Caco-2 (cell line): ENCODE measurements at regions not wholly inside any gene's neighbourhood (a gene's known extent, or its start where the extent isn't known, plus 50 kb on each side); places are given as distances from the start of the nearest gene placed in this dataset.
"Not testable (repeated sequence)": the region's sequence is repeated elsewhere in the genome, so short reads cannot be mapped to it uniquely, and the experiment has no call there.

Experiments
- BruUV-seq: library from RNA; stranded (reverse); fragments of 400-500 nt; replicated peaks from 2 replicates; lab custom pipeline; 2021; lab: Mats Ljungman, UMichigan
- CTCF ChIA-PET: fragments of 300-600 bp; sonication (Branson Sonifier 250); formaldehyde crosslinking; loops from one replicate; lab custom pipeline; 2022; ENCODE audit warnings: antibody characterized with exemption; lab: Charles Lee
- POLR2A ChIA-PET: fragments of 300-600 bp; sonication (Branson Sonifier 250); formaldehyde crosslinking; loops from one replicate; lab custom pipeline; 2022; ENCODE audit warnings: antibody characterized with exemption; lab: Charles Lee
- DNase-seq, 2 experiments: peaks; one replicate each; pipeline versions ENCODE4 v3.0.0 to v3.0.0-alpha.2; 2020 to 2022
- H3K27me3 ChIP-seq: replicated peaks from 2 replicates; pipeline ENCODE4 v1.6.0; 2011; ENCODE audit warnings: low read length; ENCODE audit not compliant: control insufficient read depth, insufficient read depth
- H3K36me3 ChIP-seq: 2 replicates; pipeline ENCODE4 v1.5.1; 2011; ENCODE audit warnings: low read length; ENCODE audit not compliant: control insufficient read depth, insufficient read depth
- H3K4me1 ChIP-seq: fragments of 250-450 bp; sonication (Bioruptor Pico); 2 replicates; pipeline ENCODE4 v1.5.1; 2020; ENCODE audit warnings: mild to moderate bottlenecking
- H3K4me3 ChIP-seq: 2 replicates; pipeline ENCODE4 v1.5.1; 2011; ENCODE audit warnings: low read depth, mild to moderate bottlenecking, control low read depth, low read length
- H3K9me3 ChIP-seq: fragments of 250-450 bp; sonication (Bioruptor Pico); 2 replicates; pipeline ENCODE4 v1.5.1; 2020; ENCODE audit warnings: mild to moderate bottlenecking, moderate library complexity
- H3K27ac Mint-ChIP-seq: one replicate; pipeline ENCODE4 v1.8.0; 2022; ENCODE audit warnings: mixed read lengths; ENCODE audit not compliant: unreplicated experiment
- H3K27me3 Mint-ChIP-seq: one replicate; pipeline ENCODE4 v1.8.0; 2022; ENCODE audit warnings: mixed read lengths; ENCODE audit not compliant: insufficient read depth, unreplicated experiment
- H3K36me3 Mint-ChIP-seq: one replicate; pipeline ENCODE4 v1.8.0; 2022; ENCODE audit warnings: mild to moderate bottlenecking, mixed read lengths; ENCODE audit not compliant: insufficient read depth, unreplicated experiment
- H3K4me1 Mint-ChIP-seq: one replicate; pipeline ENCODE4 v1.8.0; 2022; ENCODE audit warnings: low read depth, mixed read lengths; ENCODE audit not compliant: unreplicated experiment
- H3K4me3 Mint-ChIP-seq: one replicate; pipeline ENCODE4 v1.8.0; 2022; ENCODE audit warnings: mild to moderate bottlenecking, moderate library complexity, mixed read lengths; ENCODE audit not compliant: unreplicated experiment
- H3K9me3 Mint-ChIP-seq: one replicate; pipeline ENCODE4 v1.8.0; 2022; ENCODE audit warnings: mixed read lengths; ENCODE audit not compliant: unreplicated experiment
- CTCF ChIP-seq, 2 experiments: fragments of 200-600 bp in 1 of 2; IDR thresholded peaks; 1 replicate in 1 of 2; 2 replicates in 1 of 2; pipeline versions ENCODE4 v1.5.1 to v1.8.0; 2011 to 2022; ENCODE audit warnings: antibody characterized with exemption in 1 of 2, control low read depth in 1 of 2, inconsistent platforms in 1 of 2, low read depth in 1 of 2, low read length in 1 of 2, mild to moderate bottlenecking in 1 of 2, moderate library complexity in 1 of 2; ENCODE audit not compliant: insufficient read depth in 1 of 2, severe bottlenecking in 1 of 2, unreplicated experiment in 1 of 2
- intact Hi-C: fragments of 100-400 bp; cut with micrococcal nuclease; formaldehyde crosslinking; loops from one replicate; pipeline ENCODE4 v1.10.0; 2022; ENCODE audit not compliant: unreplicated experiment

- Histone ChIP-seq H3K36me3 (no peaks in the 10 kb centered on the region), H3K4me3 (no peak overlapping the region), H3K4me1 (no peaks in the 10 kb centered on the region), H3K9me3 (peaks cover 7% of the 10 kb centered on the region; the same call in 1 of the 2 replicates), H3K27me3 (no peaks in the 10 kb centered on the region)
- H3K9me3 Mint-ChIP-seq, result peaks cover 3% of the 10 kb centered on the region
- TF ChIP-seq CTCF (IDR thresholded peaks at IDR 0.05; ENCODE audit: insufficient read depth in 1 of 2, low read depth in 1 of 2, low read length in 1 of 2, severe bottlenecking in 1 of 2, unreplicated experiment in 1 of 2), result no peak
- no peak for DNase-seq
- no peaks in the 10 kb centered on the region for H3K36me3 Mint-ChIP-seq
- no peaks in the 10 kb centered on the region for H3K27me3 Mint-ChIP-seq
- intact Hi-C loops, result no loop called here
- ChIA-PET CTCF (no interaction called here), POLR2A (no interaction called here)
- no TSS peak for BruUV-seq
- H3K4me3 Mint-ChIP-seq, result no peak overlapping the region
- peaks cover 7% of the 10 kb centered on the region for H3K4me1 Mint-ChIP-seq
- no peak overlapping the region for H3K27ac Mint-ChIP-seq
These were observed 64.0 kb upstream of the EDEM3 start for GRCh38 chr1:184818646-184819045.

GRCh38 chr1:184817003-184817402 is 62.3 kb upstream of the EDEM3 start:
- H3K4me3 Mint-ChIP-seq, H3K4me3 ChIP-seq, DNase-seq, H3K27me3 Mint-ChIP-seq, POLR2A ChIA-PET, intact Hi-C loops, CTCF ChIA-PET, H3K36me3 Mint-ChIP-seq, H3K4me1 Mint-ChIP-seq, H3K36me3 ChIP-seq, H3K4me1 ChIP-seq, H3K9me3 Mint-ChIP-seq, H3K27me3 ChIP-seq, H3K27ac Mint-ChIP-seq, BruUV-seq: not testable (repeated sequence)
- H3K9me3 ChIP-seq, result peaks cover 15% of the 10 kb centered on the region

- H3K9me3 ChIP-seq, result peaks cover 15% of the 10 kb centered on the region
- no peaks in the 10 kb centered on the region for H3K4me1 ChIP-seq
- Mint-ChIP-seq H3K27ac (no peak overlapping the region), H3K4me1 (no peaks in the 10 kb centered on the region), H3K4me3 (no peak overlapping the region), H3K27me3 (no peaks in the 10 kb centered on the region), H3K36me3 (no peaks in the 10 kb centered on the region), H3K9me3 (peaks cover 5% of the 10 kb centered on the region)
- no peak overlapping the region for H3K4me3 ChIP-seq
- H3K36me3 ChIP-seq, result no peaks in the 10 kb centered on the region
- ChIA-PET POLR2A (no interaction called here), CTCF (no interaction called here)
- no peak for DNase-seq
- intact Hi-C loops, result loop anchor here (2.0 kb wide), 1 partner anchor 363 kb away; no protein-coding TSS in a partner anchor
- no peaks in the 10 kb centered on the region for H3K27me3 ChIP-seq
- no TSS peak for BruUV-seq
- no peak for TF ChIP-seq CTCF (IDR thresholded peaks at IDR 0.05; ENCODE audit: insufficient read depth in 1 of 2, low read depth in 1 of 2, low read length in 1 of 2, severe bottlenecking in 1 of 2, unreplicated experiment in 1 of 2)
These were observed 59.0 kb upstream of the EDEM3 start for GRCh38 chr1:184813528-184814089.
